ENCODE measurements at regions not wholly inside any gene's neighbourhood (a gene's known extent, or its start where the extent isn't known, plus 50 kb on each side); places are given as distances from the start of the nearest gene placed in this dataset.

GRCh38 chr12:28601570-28602058 is 411.4 kb downstream of the CCDC91 start:
- no peak for DNase-seq

- no peak for DNase-seq
Measured at GRCh38 chr12:28602786-28603185, 412.5 kb downstream of the CCDC91 start.

GRCh38 chr12:28603239-28603638 is 413.0 kb downstream of the CCDC91 start:
- no peak for DNase-seq

GRCh38 chr12:28603801-28604200 is 413.5 kb downstream of the CCDC91 start:
- no peak for DNase-seq

GRCh38 chr12:28604240-28604639 is 414.0 kb downstream of the CCDC91 start:
- DNase-seq: no peak

- no peak for DNase-seq
Measured at GRCh38 chr12:28606967-28607557, 416.8 kb downstream of the CCDC91 start.

GRCh38 chr12:28610401-28611114 is 420.3 kb downstream of the CCDC91 start:
- no peak for DNase-seq

DNA sequence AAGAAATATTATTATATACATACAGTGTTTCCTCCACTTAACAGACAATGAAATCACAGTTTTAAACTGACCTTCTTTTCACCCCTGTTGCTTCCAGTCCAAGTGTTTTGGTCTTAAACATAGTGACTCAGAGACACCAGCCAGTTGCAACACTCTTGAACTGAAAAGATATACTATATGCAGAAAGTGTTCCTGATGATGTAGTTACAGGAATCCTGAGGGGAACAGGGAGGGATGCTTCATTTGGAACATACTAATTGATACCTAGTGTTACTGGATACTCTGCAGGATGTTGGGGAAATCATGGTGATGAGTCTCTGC is 420.8 kb downstream of the CCDC91 start:
- no peak for DNase-seq

- no peak for DNase-seq
Measured at GRCh38 chr12:28611449-28611848, 421.2 kb downstream of the CCDC91 start.

- no peak for DNase-seq
Measured at GRCh38 chr12:28618171-28618570, 427.9 kb downstream of the CCDC91 start.

DNA sequence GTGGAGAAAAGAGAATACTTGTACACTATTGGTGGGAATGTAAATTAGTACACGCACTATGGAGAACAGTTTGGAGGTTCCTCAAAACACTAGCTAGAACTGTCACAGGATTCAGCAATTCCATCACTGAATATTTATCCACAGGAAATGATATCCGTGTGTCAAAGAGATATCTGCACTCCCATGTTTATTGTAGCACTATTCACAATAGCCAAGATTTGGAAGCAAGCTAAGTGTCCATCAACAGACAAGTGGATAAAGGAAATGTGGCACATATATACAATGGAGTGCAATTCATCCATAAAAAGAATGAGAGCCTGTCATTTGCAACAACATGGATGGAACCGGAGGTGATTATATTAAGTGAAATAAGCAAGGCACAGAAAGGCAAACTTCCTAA is 428.5 kb downstream of the CCDC91 start:
- DNase-seq: no peak

- no peak for DNase-seq
Measured at GRCh38 chr12:28620281-28620680, 430.0 kb downstream of the CCDC91 start.

DNA sequence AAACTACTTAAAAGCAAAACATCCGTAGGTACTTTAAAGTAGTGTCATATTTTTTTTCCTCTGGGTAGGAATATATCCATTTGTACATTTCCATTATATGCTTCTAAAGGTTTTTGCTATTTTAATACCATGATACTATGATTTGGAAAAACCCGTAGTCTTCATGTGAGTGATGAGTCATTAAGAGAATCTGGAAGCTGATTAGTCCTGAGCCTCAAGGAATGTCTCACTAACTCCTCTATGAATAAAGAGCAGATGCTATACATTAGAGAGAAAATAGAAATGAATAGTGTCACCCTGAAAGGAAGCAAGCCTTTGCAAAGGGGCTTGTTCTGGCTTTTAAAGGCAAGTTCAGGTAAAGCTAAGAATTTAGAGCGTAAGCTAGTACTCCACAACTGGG is 432.1 kb downstream of the CCDC91 start:
- DNase-seq: no peak

DNA sequence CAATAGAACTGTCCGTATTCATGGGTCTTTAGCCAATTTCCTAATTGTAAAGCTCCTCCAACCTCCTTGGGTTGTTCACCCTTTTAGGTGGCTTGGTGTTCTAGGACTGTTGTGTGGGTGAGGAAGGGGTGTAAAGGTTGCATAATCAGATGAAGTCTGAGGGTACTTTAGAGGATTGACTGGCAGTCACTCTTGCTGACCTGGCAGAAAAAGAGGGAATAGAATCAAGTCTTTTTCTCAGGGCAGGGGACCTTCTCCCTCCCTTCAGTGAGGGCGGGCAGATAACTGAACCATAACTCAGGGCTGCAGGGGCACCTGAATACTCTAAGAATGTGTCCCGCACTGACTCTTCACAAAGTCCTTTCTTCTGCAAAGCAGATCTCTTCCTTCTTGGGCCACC is 436.2 kb downstream of the CCDC91 start:
- no peak for DNase-seq

DNA sequence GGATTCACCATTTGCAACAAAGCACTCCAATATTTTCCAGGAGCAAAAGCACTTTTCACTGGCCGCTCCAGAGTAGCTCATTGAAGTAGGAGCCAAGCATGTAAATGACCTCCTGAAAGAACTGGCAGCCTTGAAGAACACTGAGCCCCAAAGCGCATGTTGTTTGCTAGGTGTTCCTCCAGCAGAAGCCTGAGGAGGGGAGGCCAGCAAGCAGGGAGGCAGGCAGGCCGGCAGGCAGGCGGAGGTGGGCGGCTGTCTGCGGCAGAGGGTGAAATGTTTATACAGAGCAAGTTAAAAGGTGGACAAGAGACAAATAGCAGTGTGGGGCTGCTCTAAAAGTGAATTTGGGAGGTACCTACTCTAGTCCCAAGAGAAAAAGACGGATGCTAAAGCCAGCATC is 439.4 kb downstream of the CCDC91 start:
- no peak for DNase-seq

DNA sequence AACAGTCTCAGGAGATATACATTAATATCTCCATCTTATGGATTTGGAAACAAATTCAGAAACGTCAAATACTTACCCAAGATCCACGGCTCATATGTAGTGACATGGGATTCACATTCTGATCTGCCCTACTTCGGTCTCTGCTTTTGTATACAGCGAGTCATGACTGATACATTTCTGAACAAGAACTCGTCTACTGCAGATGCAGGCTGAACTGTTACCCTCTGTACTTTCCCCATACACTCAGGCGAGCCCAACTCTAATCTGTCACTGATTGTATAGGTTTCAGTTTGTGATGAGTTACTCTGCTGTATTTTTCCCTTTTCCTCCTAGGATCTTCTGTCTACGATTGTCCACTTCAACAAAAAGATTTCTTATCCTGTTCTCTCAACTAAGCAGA is 441.6 kb downstream of the CCDC91 start:
- no peak for DNase-seq

GRCh38 chr12:28640519-28640918 is 450.3 kb downstream of the CCDC91 start:
- no peak for DNase-seq

GRCh38 chr12:28645436-28645835 is 455.2 kb downstream of the CCDC91 start:
- DNase-seq: no peak

DNA sequence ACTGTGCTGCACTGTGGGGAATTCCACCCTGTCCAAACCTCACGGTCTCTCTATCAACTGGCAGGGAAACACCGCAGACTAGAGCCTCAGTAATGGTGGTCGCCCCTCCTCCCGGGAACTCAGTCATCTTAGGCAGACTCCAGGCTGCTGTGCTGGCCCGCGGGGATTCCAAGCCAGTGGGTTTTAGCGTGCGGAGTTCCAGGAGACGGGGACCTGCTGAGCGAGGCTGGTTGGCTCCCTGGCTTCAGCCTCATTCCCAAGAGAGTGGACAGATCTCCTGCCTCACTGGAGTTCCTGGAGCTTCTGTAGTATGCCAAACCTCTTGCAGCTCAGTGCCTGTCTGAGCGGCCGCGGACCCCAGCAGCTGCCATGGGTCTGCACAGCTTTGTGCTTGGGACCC is 455.6 kb downstream of the CCDC91 start:
- DNase-seq: no peak

- no peak for DNase-seq
Measured at GRCh38 chr12:28650906-28651305, 460.6 kb downstream of the CCDC91 start.

DNA sequence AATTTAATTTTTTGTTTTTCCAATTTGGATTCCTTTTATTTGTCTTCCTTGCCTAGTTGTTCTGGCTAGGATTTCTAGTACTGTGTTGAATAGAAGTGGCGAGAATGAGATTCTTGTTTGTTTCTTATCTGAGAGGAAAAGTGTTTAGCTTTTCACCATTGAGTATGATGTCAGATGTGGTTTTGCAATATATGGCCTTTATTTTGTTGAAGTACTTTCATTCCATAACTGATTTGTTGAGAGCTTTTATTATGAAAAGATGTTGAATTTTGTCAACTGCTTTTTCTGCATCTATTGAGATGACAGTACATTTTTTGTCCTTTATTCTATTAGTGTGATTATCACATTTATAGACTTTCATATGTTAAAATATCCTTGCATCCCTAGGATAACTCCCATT is 462.0 kb downstream of the CCDC91 start:
- no peak for DNase-seq

DNA sequence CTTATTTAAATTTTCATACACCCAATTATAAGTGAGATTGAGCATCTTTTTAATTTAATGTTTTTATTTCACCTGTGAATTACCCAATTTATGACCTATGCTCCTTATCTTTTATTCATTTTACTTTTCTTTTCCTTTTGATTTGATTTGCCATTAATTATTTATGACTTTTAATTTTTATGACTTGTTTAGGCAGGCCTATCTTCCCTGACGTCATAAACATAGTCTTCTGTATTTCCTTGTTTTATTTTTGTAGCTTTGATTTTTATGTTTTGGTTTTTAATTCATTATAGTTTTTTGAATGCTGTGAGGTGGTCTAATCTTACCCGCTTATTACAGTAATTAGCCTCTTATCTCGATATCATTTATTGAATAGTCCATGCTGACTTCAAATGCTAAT is 467.1 kb upstream of the FAR2 start:
- DNase-seq: no peak

GRCh38 chr12:28683366-28683765 is 465.7 kb upstream of the FAR2 start:
- no peak for DNase-seq

- DNase-seq: no peak
Measured at GRCh38 chr12:28689398-28690175, 459.5 kb upstream of the FAR2 start.
